ENCODE measurements at regions not wholly inside any gene's neighbourhood (a gene's known extent, or its start where the extent isn't known, plus 50 kb on each side); places are given as distances from the start of the nearest gene placed in this dataset.

DNA sequence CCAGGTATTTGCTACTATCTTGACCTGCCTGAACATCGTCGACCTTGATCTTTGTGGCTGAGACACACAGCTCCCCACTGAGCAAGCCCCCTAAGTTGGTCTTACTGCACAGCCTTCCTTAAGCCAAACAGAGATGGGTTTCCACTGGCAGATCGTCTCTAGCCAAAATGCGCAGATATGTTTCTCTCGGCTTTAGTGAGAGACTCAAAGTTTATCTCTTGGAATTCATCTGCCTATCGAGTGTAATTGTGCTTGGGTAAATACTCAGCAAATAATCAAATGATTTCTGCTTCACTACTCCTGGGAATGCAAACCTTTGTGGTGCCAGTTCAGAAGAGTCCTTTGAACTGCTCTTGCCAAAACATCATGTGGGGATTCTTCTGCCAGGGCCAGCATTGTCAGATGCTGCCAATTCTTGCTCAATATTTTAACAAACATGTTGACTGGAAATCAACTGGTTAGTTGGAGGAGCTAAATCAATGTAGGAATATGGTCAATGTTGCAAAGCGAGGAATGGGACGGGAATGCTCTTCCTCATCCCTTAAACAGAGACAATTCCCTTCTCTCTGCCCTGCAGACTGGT lies 141.2 kb upstream of the SLC28A3 start:
- TF ChIP-seq EP300 (IDR thresholded peaks at IDR 0.05) (no peak), POLR2AphosphoS5 (IDR thresholded peaks at IDR 0.05) (no peak), POLR2A (IDR thresholded peaks at IDR 0.05; ENCODE audit: low read depth) (no peak)
- TF ChIP-seq, protein P1, sequence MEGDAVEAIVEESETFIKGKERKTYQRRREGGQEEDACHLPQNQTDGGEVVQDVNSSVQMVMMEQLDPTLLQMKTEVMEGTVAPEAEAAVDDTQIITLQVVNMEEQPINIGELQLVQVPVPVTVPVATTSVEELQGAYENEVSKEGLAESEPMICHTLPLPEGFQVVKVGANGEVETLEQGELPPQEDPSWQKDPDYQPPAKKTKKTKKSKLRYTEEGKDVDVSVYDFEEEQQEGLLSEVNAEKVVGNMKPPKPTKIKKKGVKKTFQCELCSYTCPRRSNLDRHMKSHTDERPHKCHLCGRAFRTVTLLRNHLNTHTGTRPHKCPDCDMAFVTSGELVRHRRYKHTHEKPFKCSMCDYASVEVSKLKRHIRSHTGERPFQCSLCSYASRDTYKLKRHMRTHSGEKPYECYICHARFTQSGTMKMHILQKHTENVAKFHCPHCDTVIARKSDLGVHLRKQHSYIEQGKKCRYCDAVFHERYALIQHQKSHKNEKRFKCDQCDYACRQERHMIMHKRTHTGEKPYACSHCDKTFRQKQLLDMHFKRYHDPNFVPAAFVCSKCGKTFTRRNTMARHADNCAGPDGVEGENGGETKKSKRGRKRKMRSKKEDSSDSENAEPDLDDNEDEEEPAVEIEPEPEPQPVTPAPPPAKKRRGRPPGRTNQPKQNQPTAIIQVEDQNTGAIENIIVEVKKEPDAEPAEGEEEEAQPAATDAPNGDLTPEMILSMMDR (IDR thresholded peaks at IDR 0.05), result no peak
- intact Hi-C loops (cut with DNase I), result no loop called here
- no peak overlapping the region for H3K27ac ChIP-seq (replicated peaks in 1 of 4)

DNA sequence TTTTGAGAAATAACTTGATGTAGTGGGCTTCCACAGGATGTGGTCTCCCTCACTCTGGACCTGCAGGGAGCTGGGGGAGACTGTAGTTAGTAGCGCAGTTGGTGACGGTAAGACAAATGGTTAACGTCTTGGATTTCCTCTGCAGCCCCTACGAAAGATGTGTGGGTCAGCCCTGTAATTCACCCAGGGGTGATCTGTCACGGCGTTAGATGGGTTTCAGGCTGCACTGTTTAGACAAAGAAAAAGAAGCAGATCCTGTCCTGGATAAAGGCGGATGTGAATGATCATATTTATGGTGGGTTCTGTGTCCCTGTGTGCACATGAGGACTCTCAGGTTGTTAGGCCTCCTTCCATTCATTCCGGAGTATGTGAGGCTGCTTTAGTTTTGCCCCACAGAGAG lies 142.0 kb upstream of the SLC28A3 start:
- no peak overlapping the region for H3K4me3 ChIP-seq
- no peaks in the 10 kb centered on the region for H3K27me3 ChIP-seq
- H3K36me3 ChIP-seq, result no peaks in the 10 kb centered on the region
- 59% methylated on average over 8 of the region's 8 CpGs for WGBS
- no peak for DNase-seq (ENCODE audit: extremely low spot score)
- H3K9me3 ChIP-seq, result no peaks in the 10 kb centered on the region
- intact Hi-C loops (cut with DNase I), result no loop called here
- no peaks in the 10 kb centered on the region for H3K4me1 ChIP-seq
- H3K27ac ChIP-seq (replicated peaks in 1 of 4), result no peak overlapping the region
- TF ChIP-seq, protein P1 (IDR thresholded peaks at IDR 0.05), result no peak
- TF ChIP-seq EP300 (IDR thresholded peaks at IDR 0.05), result no peak
- TF ChIP-seq POLR2A (IDR thresholded peaks at IDR 0.05; ENCODE audit: low read depth), result no peak
- TF ChIP-seq POLR2AphosphoS5 (IDR thresholded peaks at IDR 0.05), result no peak

More for the DNA sequence above, 141.2 kb upstream of the SLC28A3 start:
- 90% methylated on average over 8 of the region's 8 CpGs for WGBS
- no peaks in the 10 kb centered on the region for H3K4me1 ChIP-seq
- no peaks in the 10 kb centered on the region for H3K27me3 ChIP-seq
- no peak overlapping the region for H3K4me3 ChIP-seq
- H3K9me3 ChIP-seq, result no peaks in the 10 kb centered on the region
- H3K36me3 ChIP-seq, result no peaks in the 10 kb centered on the region
- no peak for DNase-seq (ENCODE audit: extremely low spot score)

DNA sequence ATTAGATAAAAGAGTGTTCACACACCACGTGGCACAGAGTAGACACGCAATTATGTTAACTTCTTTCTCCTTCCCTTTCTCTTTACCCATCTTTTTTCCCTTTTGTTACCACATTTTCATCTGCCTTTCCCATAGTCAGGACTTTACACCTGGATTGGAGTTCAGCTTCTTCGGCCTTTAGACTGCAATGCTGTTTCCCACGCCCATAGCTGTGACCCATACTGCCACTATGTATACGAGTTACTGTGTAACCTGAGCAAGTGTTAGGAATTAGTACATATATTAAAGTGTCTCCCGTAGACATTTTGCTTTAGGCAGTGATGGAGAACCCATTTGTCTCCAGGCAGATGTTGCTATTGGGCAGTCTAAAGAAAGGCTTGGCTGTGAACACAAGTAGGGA lies 143.6 kb upstream of the SLC28A3 start:
- H3K27ac ChIP-seq (replicated peaks in 1 of 4), result no peak overlapping the region
- H3K9me3 ChIP-seq, result no peaks in the 10 kb centered on the region
- no peak overlapping the region for H3K4me3 ChIP-seq
- DNase-seq (ENCODE audit: extremely low spot score), result no peak
- WGBS, result 73% methylated on average over 6 of the region's 6 CpGs
- TF ChIP-seq POLR2AphosphoS5 (IDR thresholded peaks at IDR 0.05) (no peak), POLR2A (IDR thresholded peaks at IDR 0.05; ENCODE audit: low read depth) (no peak), EP300 (IDR thresholded peaks at IDR 0.05) (no peak)
- TF ChIP-seq, protein P1 (IDR thresholded peaks at IDR 0.05), result no peak
- intact Hi-C loops (cut with DNase I), result no loop called here
- no peaks in the 10 kb centered on the region for H3K27me3 ChIP-seq
- H3K36me3 ChIP-seq, result no peaks in the 10 kb centered on the region
- no peaks in the 10 kb centered on the region for H3K4me1 ChIP-seq

DNA sequence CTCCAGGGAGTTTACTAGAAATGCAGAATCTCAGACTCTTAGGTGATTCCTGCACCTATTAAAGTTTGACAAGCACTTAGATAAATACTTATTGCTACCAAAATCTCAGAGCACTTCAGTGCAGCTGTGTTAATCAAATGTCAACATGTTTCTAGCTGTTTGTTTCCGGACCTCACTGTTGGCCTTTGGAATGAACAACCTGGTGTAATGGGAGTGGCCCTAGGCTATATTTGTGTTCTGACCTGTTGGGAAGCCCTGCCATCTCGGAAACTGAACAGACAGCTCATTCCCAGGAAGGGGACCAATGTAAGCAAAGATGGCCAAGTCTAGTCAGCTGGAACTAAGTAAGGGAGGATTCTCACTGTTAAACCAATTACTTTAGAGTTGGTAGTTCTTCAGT lies 145.0 kb upstream of the SLC28A3 start:
- intact Hi-C loops (cut with DNase I), result no loop called here
- Histone ChIP-seq H3K27me3 (no peaks in the 10 kb centered on the region), H3K27ac (replicated peaks in 1 of 4) (no peak overlapping the region), H3K36me3 (no peaks in the 10 kb centered on the region), H3K4me1 (no peaks in the 10 kb centered on the region), H3K9me3 (no peaks in the 10 kb centered on the region), H3K4me3 (no peak overlapping the region)
- no peak for DNase-seq (ENCODE audit: extremely low spot score)
- TF ChIP-seq, protein P1 (IDR thresholded peaks at IDR 0.05), result no peak
- TF ChIP-seq POLR2A (IDR thresholded peaks at IDR 0.05; ENCODE audit: low read depth) (no peak), POLR2AphosphoS5 (IDR thresholded peaks at IDR 0.05) (no peak)
- 86% methylated on average over 2 of the region's 2 CpGs for WGBS

DNA sequence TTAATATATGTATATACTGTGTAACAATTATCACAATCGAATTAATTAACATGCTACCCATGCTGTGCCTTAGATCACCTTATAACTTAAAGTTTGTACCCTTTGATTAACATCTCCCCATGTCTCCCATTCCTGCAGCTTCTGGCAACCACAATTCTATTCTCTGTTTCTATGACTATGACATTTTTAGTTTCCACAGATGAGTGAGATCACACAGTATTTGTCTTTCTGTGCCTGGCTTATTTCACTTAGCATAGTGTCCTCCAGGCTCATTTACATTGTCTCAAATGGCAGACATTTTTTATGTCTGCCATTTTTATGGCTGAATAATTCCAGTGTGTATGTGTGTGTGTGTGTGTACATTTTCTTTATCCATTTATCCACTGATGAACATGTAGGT lies 146.1 kb upstream of the SLC28A3 start:
- no peaks in the 10 kb centered on the region for H3K36me3 ChIP-seq
- no peak overlapping the region for H3K27ac ChIP-seq (replicated peaks in 1 of 4)
- 95% methylated on average over 1 of the region's 1 CpG for WGBS
- no peaks in the 10 kb centered on the region for H3K27me3 ChIP-seq
- no peak overlapping the region for H3K4me3 ChIP-seq
- H3K4me1 ChIP-seq, result no peaks in the 10 kb centered on the region
- intact Hi-C loops (cut with DNase I), result no loop called here
- TF ChIP-seq POLR2AphosphoS5 (IDR thresholded peaks at IDR 0.05), result no peak
- DNase-seq (ENCODE audit: extremely low spot score), result no peak
- H3K9me3 ChIP-seq, result no peaks in the 10 kb centered on the region

All from esophagus muscularis mucosa (tissue), 4 donors.